Keratinocyte (primary cell): ENCODE measurements at regions not wholly inside any gene's neighbourhood (a gene's known extent, or its start where the extent isn't known, plus 50 kb on each side); places are given as distances from the start of the nearest gene placed in this dataset.

Source experiments
- DNase-seq: peaks from one replicate; pipeline ENCODE4 v3.0.0-alpha.2; 2011; ENCODE audit warnings: low read depth, missing footprints, low spot score
- FAIRE-seq: peaks from 2 replicates; lab custom pipeline; 2011; peaks lifted over from hg19 to GRCh38; lab: Jason Lieb, UNC
- H2AFZ ChIP-seq: 2 replicates; pipeline ENCODE4 v1.6.0; 2012; ENCODE audit warnings: low read length, control low read depth, inconsistent platforms; ENCODE audit not compliant: control insufficient read depth
- H3K27ac ChIP-seq: 2 replicates; pipeline ENCODE4 v1.5.1; 2011; ENCODE audit warnings: low read length; ENCODE audit not compliant: control insufficient read depth, insufficient read depth
- H3K27me3 ChIP-seq: 3 replicates; pipeline ENCODE4 v1.6.0; 2011; ENCODE audit warnings: low read length; ENCODE audit not compliant: control insufficient read depth, insufficient read depth; ENCODE audit errors: extremely low read depth
- H3K36me3 ChIP-seq, 2 experiments: 2 replicates in 1 of 2; 3 replicates in 1 of 2; pipeline ENCODE4 v1.5.1; 2011; ENCODE audit warnings: low read length in 2 of 2, mild to moderate bottlenecking in 1 of 2; ENCODE audit not compliant: control insufficient read depth in 2 of 2, insufficient read depth in 2 of 2; ENCODE audit errors: extremely low read depth in 1 of 2
- H3K4me1 ChIP-seq: 3 replicates; pipeline ENCODE4 v1.5.1; 2011; ENCODE audit warnings: low read length; ENCODE audit not compliant: control insufficient read depth, insufficient read depth; ENCODE audit errors: extremely low read depth
- H3K4me2 ChIP-seq: 3 replicates; pipeline ENCODE4 v1.6.0; 2011; ENCODE audit warnings: low read depth, low read length; ENCODE audit not compliant: control insufficient read depth, insufficient read depth; ENCODE audit errors: extremely low read depth
- H3K4me3 ChIP-seq, 3 experiments: fragments of 200-600 bp in 1 of 3; sonication (generic) in 1 of 3; 2 replicates in 2 of 3; 3 replicates in 1 of 3; pipeline ENCODE4 v1.5.1; 2011 to 2016; ENCODE audit warnings: low read length in 3 of 3, mild to moderate bottlenecking in 3 of 3, control low read depth in 2 of 3, inconsistent platforms in 1 of 3, low read depth in 1 of 3, mixed read lengths in 1 of 3, mixed run types in 1 of 3, moderate library complexity in 1 of 3; ENCODE audit not compliant: control insufficient read depth in 2 of 3, insufficient read depth in 2 of 3; ENCODE audit errors: extremely low read depth in 1 of 3
- H3K79me2 ChIP-seq: 2 replicates; pipeline ENCODE4 v1.6.0; 2012; ENCODE audit warnings: low read length; ENCODE audit not compliant: control insufficient read depth, insufficient read depth
- H3K9ac ChIP-seq: 3 replicates; pipeline ENCODE4 v1.6.0; 2011; ENCODE audit warnings: low read length; ENCODE audit not compliant: control insufficient read depth, insufficient read depth; ENCODE audit errors: extremely low read depth
- H3K9me1 ChIP-seq: 3 replicates; pipeline ENCODE4 v1.6.0; 2011; ENCODE audit warnings: low read length; ENCODE audit not compliant: control insufficient read depth, insufficient read depth; ENCODE audit errors: extremely low read depth
- H3K9me3 ChIP-seq: 2 replicates; pipeline ENCODE4 v1.5.1; 2012; ENCODE audit warnings: low read depth, low read length; ENCODE audit not compliant: control insufficient read depth
- H4K20me1 ChIP-seq: 3 replicates; pipeline ENCODE4 v1.6.0; 2011; ENCODE audit warnings: low read length; ENCODE audit not compliant: control insufficient read depth, insufficient read depth; ENCODE audit errors: extremely low read depth
- CTCF ChIP-seq, 3 experiments: IDR thresholded peaks in 1 of 3; conservative IDR thresholded peaks in 1 of 3; optimal IDR thresholded peaks in 1 of 3; 2 replicates in 2 of 3; 3 replicates in 1 of 3; pipeline versions ENCODE3 to v1.5.1; 2011; ENCODE audit warnings: low read length in 3 of 3, mild to moderate bottlenecking in 3 of 3, moderate library complexity in 2 of 3, control low read depth in 1 of 3, inconsistent platforms in 1 of 3; ENCODE audit not compliant: insufficient read depth in 2 of 3; ENCODE audit errors: extremely low read depth in 1 of 3
- EZH2 ChIP-seq: IDR thresholded peaks from one replicate; pipeline ENCODE4 v1.6.1; 2012; ENCODE audit warnings: inconsistent platforms, mild to moderate bottlenecking, low read length, moderate library complexity
- dilution Hi-C: fragments of 300-500 bp; cut with MboI; formaldehyde crosslinking; loops from one replicate; pipeline ENCODE4 v1.7.0; 2020; ENCODE audit warnings: low sequenced_read_pairs; ENCODE audit not compliant: extremely low pct_ligation_motif_present

- TF ChIP-seq CTCF (optimal IDR thresholded peaks at IDR 0.05 in 1 of 3, IDR thresholded peaks at IDR 0.05 in 1 of 3, conservative IDR thresholded peaks at IDR 0.05 in 1 of 3; ENCODE audit: extremely low read depth in 1 of 3, insufficient read depth in 2 of 3, low read length in 3 of 3), result no peak
- TF ChIP-seq EZH2, result no peak
- H3K36me3 ChIP-seq, result no peaks in the 10 kb centered on the region
- no peaks in the 10 kb centered on the region for H3K9me3 ChIP-seq
- dilution Hi-C loops, result no loop called here
- H3K27me3 ChIP-seq, result no peaks in the 10 kb centered on the region
- H4K20me1 ChIP-seq, result no peaks in the 10 kb centered on the region
- no peak overlapping the region for H2AFZ ChIP-seq
- FAIRE-seq, result no peak
- no peak overlapping the region for H3K27ac ChIP-seq
- H3K4me3 ChIP-seq, result no peak overlapping the region
- DNase-seq, result no peak
- no peaks in the 10 kb centered on the region for H3K79me2 ChIP-seq
- H3K4me1 ChIP-seq, result peaks cover 4% of the 10 kb centered on the region
- no peaks in the 10 kb centered on the region for H3K9me1 ChIP-seq
- no peak overlapping the region for H3K4me2 ChIP-seq
- no peak overlapping the region for H3K9ac ChIP-seq
Measured at GRCh38 chr6:16049168-16049567, 79.7 kb upstream of the MYLIP start.

GRCh38 chr6:16048221-16048620 is 80.7 kb upstream of the MYLIP start:
- Histone ChIP-seq H2AFZ (no peak overlapping the region), H4K20me1 (no peaks in the 10 kb centered on the region), H3K4me2 (no peak overlapping the region), H3K27me3 (no peaks in the 10 kb centered on the region), H3K9me1 (no peaks in the 10 kb centered on the region), H3K4me1 (peaks cover 4% of the 10 kb centered on the region), H3K36me3 (no peaks in the 10 kb centered on the region), H3K4me3 (no peak overlapping the region), H3K27ac (no peak overlapping the region), H3K9ac (no peak overlapping the region), H3K9me3 (no peaks in the 10 kb centered on the region), H3K79me2 (no peaks in the 10 kb centered on the region)
- DNase-seq (no peak), FAIRE-seq (no peak)
- dilution Hi-C loops, result no loop called here
- TF ChIP-seq EZH2, result no peak
- no peak for TF ChIP-seq CTCF (optimal IDR thresholded peaks at IDR 0.05 in 1 of 3, IDR thresholded peaks at IDR 0.05 in 1 of 3, conservative IDR thresholded peaks at IDR 0.05 in 1 of 3; ENCODE audit: extremely low read depth in 1 of 3, insufficient read depth in 2 of 3, low read length in 3 of 3)
